Osteocyte (in vitro differentiated cells): ENCODE measurements at regions not wholly inside any gene's neighbourhood (a gene's known extent, or its start where the extent isn't known, plus 50 kb on each side); places are given as distances from the start of the nearest gene placed in this dataset.

ENCODE experiments used
- DNase-seq: peaks from one replicate; pipeline ENCODE4 v3.0.0; 2021; ENCODE audit warnings: mixed read lengths; ENCODE audit not compliant: unreplicated experiment; ENCODE audit errors: extremely low spot score
- H3K27ac Mint-ChIP-seq: one replicate; pipeline ENCODE4 v1.8.0; 2021; ENCODE audit warnings: mild to moderate bottlenecking, mixed read lengths; ENCODE audit not compliant: unreplicated experiment
- H3K27me3 Mint-ChIP-seq: one replicate; pipeline ENCODE4 v1.8.0; 2021; ENCODE audit warnings: mixed read lengths; ENCODE audit not compliant: unreplicated experiment
- H3K36me3 Mint-ChIP-seq: one replicate; pipeline ENCODE4 v1.8.0; 2021; ENCODE audit warnings: mixed read lengths; ENCODE audit not compliant: unreplicated experiment
- H3K4me1 Mint-ChIP-seq: one replicate; pipeline ENCODE4 v1.8.0; 2021; ENCODE audit warnings: mixed read lengths; ENCODE audit not compliant: unreplicated experiment
- H3K4me3 Mint-ChIP-seq: one replicate; pipeline ENCODE4 v1.8.0; 2021; ENCODE audit warnings: mild to moderate bottlenecking, moderate library complexity, mixed read lengths; ENCODE audit not compliant: unreplicated experiment
- H3K9me3 Mint-ChIP-seq: one replicate; pipeline ENCODE4 v1.8.0; 2021; ENCODE audit warnings: mixed read lengths; ENCODE audit not compliant: unreplicated experiment
- CTCF ChIP-seq: fragments of 200-600 bp; sonication (generic); IDR thresholded peaks from 2 replicates; pipeline ENCODE4 v1.5.0; 2021; ENCODE audit warnings: antibody characterized with exemption, mild to moderate bottlenecking, moderate library complexity

GRCh38 chr11:96905143-96905542, 515.3 kb downstream of the JRKL start:
- no peak overlapping the region for H3K27ac Mint-ChIP-seq

GRCh38 chr11:96905663-96906062, 515.9 kb downstream of the JRKL start:
- Mint-ChIP-seq H3K27ac (no peak overlapping the region), H3K36me3 (no peaks in the 10 kb centered on the region), H3K9me3 (no peaks in the 10 kb centered on the region), H3K4me3 (no peak overlapping the region), H3K4me1 (no peaks in the 10 kb centered on the region), H3K27me3 (peaks cover 6% of the 10 kb centered on the region)
- no peak for TF ChIP-seq CTCF
- DNase-seq: no peak

More at GRCh38 chr11:96905143-96905542, 515.3 kb downstream of the JRKL start:
- no peak for DNase-seq
- Mint-ChIP-seq H3K4me3 (no peak overlapping the region), H3K4me1 (no peaks in the 10 kb centered on the region), H3K36me3 (no peaks in the 10 kb centered on the region), H3K9me3 (no peaks in the 10 kb centered on the region), H3K27me3 (peaks cover 7% of the 10 kb centered on the region)
- TF ChIP-seq CTCF: no peak

- no peak for DNase-seq
- Mint-ChIP-seq H3K27ac (no peak overlapping the region), H3K4me1 (no peaks in the 10 kb centered on the region), H3K36me3 (no peaks in the 10 kb centered on the region), H3K27me3 (peaks cover 6% of the 10 kb centered on the region), H3K9me3 (no peaks in the 10 kb centered on the region), H3K4me3 (no peak overlapping the region)
- TF ChIP-seq CTCF: no peak
These were observed 516.7 kb downstream of the JRKL start for GRCh38 chr11:96906476-96906875.

GRCh38 chr11:96925862-96926261, 536.0 kb downstream of the JRKL start:
- no peak for DNase-seq
- no peaks in the 10 kb centered on the region for H3K27me3 Mint-ChIP-seq
- H3K4me1 Mint-ChIP-seq: no peaks in the 10 kb centered on the region
- no peak overlapping the region for H3K4me3 Mint-ChIP-seq
- H3K27ac Mint-ChIP-seq: no peak overlapping the region
- TF ChIP-seq CTCF: no peak
- H3K9me3 Mint-ChIP-seq: no peaks in the 10 kb centered on the region
- no peaks in the 10 kb centered on the region for H3K36me3 Mint-ChIP-seq

GRCh38 chr11:96940227-96940626, 550.4 kb downstream of the JRKL start:
- Mint-ChIP-seq H3K36me3 (no peaks in the 10 kb centered on the region), H3K9me3 (no peaks in the 10 kb centered on the region), H3K4me3 (no peak overlapping the region), H3K27ac (no peak overlapping the region), H3K4me1 (no peaks in the 10 kb centered on the region), H3K27me3 (no peaks in the 10 kb centered on the region)
- DNase-seq: no peak
- TF ChIP-seq CTCF: no peak
